NCI-H69 (cell line): ENCODE measurements at regions not wholly inside any gene's neighbourhood (a gene's known extent, or its start where the extent isn't known, plus 50 kb on each side); places are given as distances from the start of the nearest gene placed in this dataset.
"Not testable (repeated sequence)": the region's sequence is repeated elsewhere in the genome, so short reads cannot be mapped to it uniquely, and the experiment has no call there.

Experiments used
- DNase-seq: peaks from one replicate; lab custom pipeline; 2025; lab: John Stamatoyannopoulos, UW

GRCh38 chr10:26621243-26621888 is 76.1 kb upstream of the PDSS1 start:
- no peak for DNase-seq

GRCh38 chr10:26621889-26622711 is 75.4 kb upstream of the PDSS1 start:
- DNase-seq: peak; percentile 73

GRCh38 chr10:26622891-26623290 is 74.6 kb upstream of the PDSS1 start:
- no peak for DNase-seq

GRCh38 chr10:26624006-26624405 is 73.5 kb upstream of the PDSS1 start:
- DNase-seq: no peak

- DNase-seq: no peak
Measured at GRCh38 chr10:26626066-26626465, 71.4 kb upstream of the PDSS1 start.

GRCh38 chr10:26627324-26627723 is 70.2 kb upstream of the PDSS1 start:
- peak; percentile 1 for DNase-seq

- no peak for DNase-seq
Measured at GRCh38 chr10:26628395-26628794, 69.1 kb upstream of the PDSS1 start.

- not testable (repeated sequence) for DNase-seq
Measured at GRCh38 chr10:26632171-26632570, 65.3 kb upstream of the PDSS1 start.

- DNase-seq: not testable (repeated sequence)
Measured at GRCh38 chr10:26634111-26634510, 63.4 kb upstream of the PDSS1 start.

- DNase-seq: peak; percentile 73
Measured at GRCh38 chr10:26637521-26638275, 59.8 kb upstream of the PDSS1 start.

GRCh38 chr10:26640391-26640790 is 57.1 kb upstream of the PDSS1 start:
- no peak for DNase-seq

GRCh38 chr10:26642896-26643653 is 54.4 kb upstream of the PDSS1 start:
- no peak for DNase-seq

- DNase-seq: no peak
Measured at GRCh38 chr10:26647602-26648244, 49.8 kb upstream of the PDSS1 start.
